Right lobe of liver (tissue), 6 donors: ENCODE measurements at regions not wholly inside any gene's neighbourhood (a gene's known extent, or its start where the extent isn't known, plus 50 kb on each side); places are given as distances from the start of the nearest gene placed in this dataset.

ENCODE experiments used
- ATAC-seq, 4 donors: fragments of 200-7000 bp; cut with Tn5 transposase; one replicate each; pipeline ENCODE4 v1.9.1; 2020; ENCODE audit warnings: mild to moderate bottlenecking in 4 of 4, moderate library complexity in 4 of 4
- DNase-seq, 3 donors: peaks; one replicate each; pipeline ENCODE4 v3.0.0-alpha.2; 2020
- H3K27ac ChIP-seq, 3 donors: fragments of 200-600 bp; one replicate each; pipeline ENCODE4 v1.8.0; 2022
- H3K27me3 ChIP-seq, 2 donors: fragments of 200-600 bp; one replicate each; pipeline ENCODE4 v1.8.0; 2022
- H3K36me3 ChIP-seq, 4 donors: fragments of 200-600 bp; sonication (generic) in 1 of 4; one replicate each; pipeline versions ENCODE4 v1.5.1 to v1.8.0; 2017 to 2022; ENCODE audit warnings: control low read depth in 1 of 4
- H3K4me1 ChIP-seq, 4 donors: fragments of 200-600 bp; sonication (generic) in 1 of 4; one replicate each; pipeline versions ENCODE4 v1.5.1 to v1.8.0; 2017 to 2022; ENCODE audit warnings: control low read depth in 1 of 4
- H3K4me3 ChIP-seq, 3 donors: fragments of 200-600 bp; one replicate each; pipeline ENCODE4 v1.8.0; 2022
- H3K9me3 ChIP-seq, 4 donors: fragments of 200-600 bp; sonication (generic) in 1 of 4; one replicate each; pipeline versions ENCODE4 v1.5.1 to v1.8.0; 2017 to 2022; ENCODE audit warnings: control low read depth in 1 of 4
- POLR2A ChIP-seq: fragments of 450-650 bp; IDR thresholded peaks from one replicate; pipeline ENCODE4 v1.6.1; 2017; ENCODE audit warnings: antibody characterized with exemption, mild to moderate bottlenecking
- WGBS: methylation state at CpG from one replicate; pipeline ENCODE4 v1.1.6; 2018; ENCODE audit warnings: low coverage, low lambda C conversion rate; ENCODE audit not compliant: insufficient coverage; ENCODE audit errors: missing lambda C conversion rate; 5-methylcytosine and 5-hydroxymethylcytosine counted together
- intact Hi-C, 2 donors: fragments of 100-400 bp; cut with DNase I; formaldehyde crosslinking; loops; one replicate each; pipeline versions ENCODE4 v1.11.2 to v1.14.1; 2022
- TF ChIP-seq, protein P1 (sequence below), 4 donors: fragments of 200-600 bp in 3 of 4; fragments of 450-650 bp in 1 of 4; IDR thresholded peaks; one replicate each; pipeline versions ENCODE4 v1.5.1 to v1.8.0; 2016 to 2022; ENCODE audit warnings: antibody characterized with exemption in 4 of 4, mild to moderate bottlenecking in 2 of 4
- donor health status: DM: no; HTN: yes; CAD: no.
- donor health status: DM: no; HTN: no; CAD: no.
- donor health status: DM: no; HTN: no; CAD: no.
- donor health status: DM: no; HTN: yes; CAD: no.
- donor health status: DM: no; HTN: yes; CAD: no.

DNA sequence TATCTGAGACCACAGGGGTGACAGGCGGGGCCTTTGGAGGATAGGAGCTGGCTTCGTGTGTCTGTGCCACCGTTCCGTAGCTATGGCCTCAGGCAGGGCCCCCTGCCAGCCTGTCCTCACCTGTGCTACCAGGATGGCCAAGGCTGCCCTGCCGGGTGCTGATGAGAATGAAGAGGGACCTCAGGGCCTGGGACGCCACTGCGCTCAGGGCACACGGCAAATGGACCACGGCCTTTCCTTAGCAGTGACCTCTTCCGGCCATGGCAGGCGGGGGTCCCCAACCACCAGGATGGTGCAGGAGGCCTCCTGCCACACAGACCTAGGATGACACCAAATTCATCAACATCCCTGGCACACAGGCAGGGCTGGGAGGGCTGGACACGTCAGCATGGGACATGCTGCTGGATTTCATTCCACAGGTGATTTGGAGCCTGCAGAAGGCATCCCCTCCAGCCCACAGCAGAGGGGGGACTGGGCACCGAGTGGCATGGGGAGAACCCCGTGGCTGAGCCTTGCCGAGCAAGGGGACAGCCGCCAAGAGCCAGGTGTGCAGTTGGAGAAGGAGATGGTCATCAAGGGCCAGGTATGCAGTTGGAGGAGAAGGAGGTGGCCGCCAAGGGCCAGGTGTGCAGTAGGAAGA lies 1321.0 kb downstream of the BRD1 start:
- Histone ChIP-seq H3K27ac (no peak overlapping the region), H3K9me3 (no peaks in the 10 kb centered on the region), H3K36me3 (no peaks in the 10 kb centered on the region), H3K4me3 (no peak overlapping the region), H3K4me1 (no peaks in the 10 kb centered on the region), H3K27me3 (no peaks in the 10 kb centered on the region)
- ATAC-seq = no peak
- WGBS = 53% methylated on average over 8 of the region's 17 CpGs
- DNase-seq = no peak
- intact Hi-C loops = no loop called here
- TF ChIP-seq, protein P1, sequence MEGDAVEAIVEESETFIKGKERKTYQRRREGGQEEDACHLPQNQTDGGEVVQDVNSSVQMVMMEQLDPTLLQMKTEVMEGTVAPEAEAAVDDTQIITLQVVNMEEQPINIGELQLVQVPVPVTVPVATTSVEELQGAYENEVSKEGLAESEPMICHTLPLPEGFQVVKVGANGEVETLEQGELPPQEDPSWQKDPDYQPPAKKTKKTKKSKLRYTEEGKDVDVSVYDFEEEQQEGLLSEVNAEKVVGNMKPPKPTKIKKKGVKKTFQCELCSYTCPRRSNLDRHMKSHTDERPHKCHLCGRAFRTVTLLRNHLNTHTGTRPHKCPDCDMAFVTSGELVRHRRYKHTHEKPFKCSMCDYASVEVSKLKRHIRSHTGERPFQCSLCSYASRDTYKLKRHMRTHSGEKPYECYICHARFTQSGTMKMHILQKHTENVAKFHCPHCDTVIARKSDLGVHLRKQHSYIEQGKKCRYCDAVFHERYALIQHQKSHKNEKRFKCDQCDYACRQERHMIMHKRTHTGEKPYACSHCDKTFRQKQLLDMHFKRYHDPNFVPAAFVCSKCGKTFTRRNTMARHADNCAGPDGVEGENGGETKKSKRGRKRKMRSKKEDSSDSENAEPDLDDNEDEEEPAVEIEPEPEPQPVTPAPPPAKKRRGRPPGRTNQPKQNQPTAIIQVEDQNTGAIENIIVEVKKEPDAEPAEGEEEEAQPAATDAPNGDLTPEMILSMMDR (IDR thresholded peaks at IDR 0.05) = no peak
- no peak for TF ChIP-seq POLR2A

DNA sequence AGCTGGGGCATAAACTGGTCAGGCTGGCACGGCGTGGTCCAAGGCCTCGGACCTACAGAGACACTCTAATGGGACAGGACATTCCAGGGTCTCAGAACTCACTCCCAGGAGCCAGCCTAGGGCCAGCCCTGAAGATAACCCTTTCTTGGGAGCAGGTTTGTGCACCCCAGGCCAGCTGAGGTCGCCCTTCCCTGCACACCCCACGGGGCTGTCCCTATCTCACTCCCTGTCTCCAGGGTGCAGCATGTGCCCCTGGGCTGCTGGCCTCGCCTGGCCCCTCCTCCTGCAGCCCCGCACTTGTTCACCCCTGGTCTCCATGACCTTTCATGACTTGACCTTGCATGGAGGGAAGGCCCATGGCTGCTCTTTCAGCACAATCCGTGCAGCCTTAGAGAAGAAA lies 1321.8 kb downstream of the BRD1 start:
- no peaks in the 10 kb centered on the region for H3K27me3 ChIP-seq
- intact Hi-C loops = no loop called here
- no peaks in the 10 kb centered on the region for H3K36me3 ChIP-seq
- DNase-seq = no peak
- no peaks in the 10 kb centered on the region for H3K9me3 ChIP-seq
- TF ChIP-seq, protein P1 (IDR thresholded peaks at IDR 0.05) = no peak
- no peaks in the 10 kb centered on the region for H3K4me1 ChIP-seq
- no peak overlapping the region for H3K27ac ChIP-seq
- 52% methylated on average over 4 of the region's 8 CpGs for WGBS
- no peak overlapping the region for H3K4me3 ChIP-seq
- ATAC-seq = no peak

DNA sequence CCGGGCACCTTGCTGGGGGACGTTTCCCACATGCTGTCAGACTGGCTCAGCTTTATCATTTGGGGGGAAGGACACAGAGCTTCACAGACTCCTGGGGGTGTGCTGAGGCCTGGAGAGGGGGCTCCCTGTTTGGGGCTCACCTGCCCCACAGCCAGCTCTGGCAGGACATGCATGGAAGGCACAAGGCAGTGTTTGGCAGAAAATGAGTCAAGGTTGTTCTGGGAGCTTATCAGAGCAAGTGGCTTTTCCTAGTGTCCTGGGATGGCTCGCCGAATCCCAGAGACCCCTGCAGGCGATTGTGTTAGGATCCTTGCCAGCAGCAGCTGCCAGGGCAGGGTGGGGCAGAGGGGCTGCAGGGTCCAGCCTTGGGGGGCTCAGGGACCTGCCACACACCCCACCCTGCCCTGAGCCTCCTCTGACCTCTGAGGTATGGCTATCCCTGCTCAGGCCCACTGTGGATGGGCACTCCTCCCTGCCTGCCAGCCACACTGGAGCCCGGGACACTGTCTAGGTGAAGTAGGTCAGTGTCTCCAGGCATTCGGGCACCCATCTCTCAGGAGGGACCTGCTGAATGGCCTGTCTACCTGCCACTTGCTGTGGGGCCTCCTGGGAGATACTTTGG lies 1323.0 kb downstream of the BRD1 start:
- no peak overlapping the region for H3K4me3 ChIP-seq
- 55% methylated on average over 2 of the region's 7 CpGs for WGBS
- no peaks in the 10 kb centered on the region for H3K36me3 ChIP-seq
- H3K4me1 ChIP-seq = no peaks in the 10 kb centered on the region
- DNase-seq = peak in 1 of 3 donors; percentile 30
- no peak for ATAC-seq
- no peak for TF ChIP-seq POLR2A
- TF ChIP-seq, protein P1 (IDR thresholded peaks at IDR 0.05) = no peak
- H3K9me3 ChIP-seq = no peaks in the 10 kb centered on the region
- intact Hi-C loops = no loop called here
- H3K27ac ChIP-seq = no peak overlapping the region
- H3K27me3 ChIP-seq = no peaks in the 10 kb centered on the region

DNA sequence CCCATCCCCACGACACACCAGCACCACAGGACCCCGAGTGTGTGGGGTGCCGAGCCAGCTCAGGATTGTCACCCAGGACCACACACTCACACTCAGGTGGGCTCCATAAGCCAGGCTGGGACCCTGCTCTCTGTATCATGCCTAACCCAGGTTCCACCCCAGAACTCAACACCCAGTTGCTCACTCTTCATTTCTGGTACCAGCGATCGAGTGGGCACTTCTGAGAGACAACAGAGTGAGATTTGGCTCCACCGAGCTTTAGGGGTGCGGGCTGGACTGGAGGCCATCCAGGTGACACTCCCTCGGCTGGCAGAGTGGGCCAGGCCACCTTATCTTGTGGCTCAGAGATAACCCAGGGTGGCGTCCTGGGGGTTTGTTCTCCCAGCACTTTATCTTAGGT lies 1323.8 kb downstream of the BRD1 start:
- WGBS = 58% methylated on average over 8 of the region's 9 CpGs
- Histone ChIP-seq H3K27me3 (no peaks in the 10 kb centered on the region), H3K9me3 (no peaks in the 10 kb centered on the region), H3K4me3 (no peak overlapping the region), H3K36me3 (no peaks in the 10 kb centered on the region), H3K4me1 (no peaks in the 10 kb centered on the region), H3K27ac (no peak overlapping the region)
- intact Hi-C loops = no loop called here
- no peak for TF ChIP-seq POLR2A
- TF ChIP-seq, protein P1 (IDR thresholded peaks at IDR 0.05) = no peak
- ATAC-seq (no peak), DNase-seq (peak in 1 of 3 donors; percentile 16)
